ENCODE measurements at regions not wholly inside any gene's neighbourhood (a gene's known extent, or its start where the extent isn't known, plus 50 kb on each side); places are given as distances from the start of the nearest gene placed in this dataset.

GRCh38 chr16:88284626-88285513 lies 97.9 kb upstream of the ZNF469 start:
- DNase-seq (ENCODE audit: low spot score), result no peak
- H3K4me3 ChIP-seq, result no peak overlapping the region
- H3K27ac ChIP-seq, result no peak overlapping the region
- TF ChIP-seq CTCF (IDR thresholded peaks at IDR 0.05), result no peak

- no peak for TF ChIP-seq CTCF (IDR thresholded peaks at IDR 0.05)
- no peak overlapping the region for H3K4me3 ChIP-seq
- DNase-seq (ENCODE audit: low spot score), result no peak
- no peak overlapping the region for H3K27ac ChIP-seq
Observed at GRCh38 chr16:88285514-88285822, 97.3 kb upstream of the ZNF469 start.

- DNase-seq (ENCODE audit: low spot score), result no peak
Observed at GRCh38 chr16:88286301-88286923, 96.3 kb upstream of the ZNF469 start.

GRCh38 chr16:88287219-88287618 lies 95.5 kb upstream of the ZNF469 start:
- no peak for DNase-seq (ENCODE audit: low spot score)
- no peak overlapping the region for H3K4me3 ChIP-seq
- H3K27ac ChIP-seq, result no peak overlapping the region
- TF ChIP-seq CTCF (IDR thresholded peaks at IDR 0.05), result no peak

More at GRCh38 chr16:88286301-88286923, 96.3 kb upstream of the ZNF469 start:
- H3K4me3 ChIP-seq, result no peak overlapping the region
- no peak for TF ChIP-seq CTCF (IDR thresholded peaks at IDR 0.05)
- H3K27ac ChIP-seq, result no peak overlapping the region

GRCh38 chr16:88288303-88288702 lies 94.5 kb upstream of the ZNF469 start:
- no peak for DNase-seq (ENCODE audit: low spot score)
- H3K4me3 ChIP-seq, result no peak overlapping the region
- no peak for TF ChIP-seq CTCF (IDR thresholded peaks at IDR 0.05)
- no peak overlapping the region for H3K27ac ChIP-seq

GRCh38 chr16:88289001-88289400 lies 93.8 kb upstream of the ZNF469 start:
- TF ChIP-seq CTCF (IDR thresholded peaks at IDR 0.05), result no peak
- no peak overlapping the region for H3K27ac ChIP-seq
- no peak for DNase-seq (ENCODE audit: low spot score)
- H3K4me3 ChIP-seq, result no peak overlapping the region

- TF ChIP-seq CTCF (IDR thresholded peaks at IDR 0.05), result no peak
- DNase-seq (ENCODE audit: low spot score), result no peak
Observed at GRCh38 chr16:88289561-88289960, 93.2 kb upstream of the ZNF469 start.

More at GRCh38 chr16:88289561-88289960, 93.2 kb upstream of the ZNF469 start:
- H3K27ac ChIP-seq, result no peak overlapping the region
- no peak overlapping the region for H3K4me3 ChIP-seq

All from coronary artery (tissue), 2 donors.